ENCODE measurements at regions not wholly inside any gene's neighbourhood (a gene's known extent, or its start where the extent isn't known, plus 50 kb on each side); places are given as distances from the start of the nearest gene placed in this dataset.

DNA sequence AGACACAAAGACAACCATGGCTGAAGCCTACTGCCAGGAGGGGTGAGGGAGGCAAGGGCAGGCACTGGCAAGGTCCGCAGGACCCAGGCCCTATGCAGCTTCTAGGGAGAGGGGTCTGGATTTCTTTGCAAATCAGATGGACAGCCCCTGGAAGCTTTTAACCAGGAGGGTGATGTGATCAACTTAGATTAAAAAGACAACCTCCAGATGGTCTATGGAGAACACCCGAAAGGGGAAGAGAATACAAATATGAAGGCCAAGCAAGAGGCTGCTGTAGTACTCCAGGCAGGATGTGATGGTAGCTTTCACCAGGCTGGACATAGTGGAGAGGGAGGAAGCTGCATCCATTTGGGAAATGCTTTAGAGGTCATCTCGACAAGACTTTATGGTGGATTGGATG is 83.3 kb upstream of the TSPAN11 start (continued):
- TF ChIP-seq, protein P1, sequence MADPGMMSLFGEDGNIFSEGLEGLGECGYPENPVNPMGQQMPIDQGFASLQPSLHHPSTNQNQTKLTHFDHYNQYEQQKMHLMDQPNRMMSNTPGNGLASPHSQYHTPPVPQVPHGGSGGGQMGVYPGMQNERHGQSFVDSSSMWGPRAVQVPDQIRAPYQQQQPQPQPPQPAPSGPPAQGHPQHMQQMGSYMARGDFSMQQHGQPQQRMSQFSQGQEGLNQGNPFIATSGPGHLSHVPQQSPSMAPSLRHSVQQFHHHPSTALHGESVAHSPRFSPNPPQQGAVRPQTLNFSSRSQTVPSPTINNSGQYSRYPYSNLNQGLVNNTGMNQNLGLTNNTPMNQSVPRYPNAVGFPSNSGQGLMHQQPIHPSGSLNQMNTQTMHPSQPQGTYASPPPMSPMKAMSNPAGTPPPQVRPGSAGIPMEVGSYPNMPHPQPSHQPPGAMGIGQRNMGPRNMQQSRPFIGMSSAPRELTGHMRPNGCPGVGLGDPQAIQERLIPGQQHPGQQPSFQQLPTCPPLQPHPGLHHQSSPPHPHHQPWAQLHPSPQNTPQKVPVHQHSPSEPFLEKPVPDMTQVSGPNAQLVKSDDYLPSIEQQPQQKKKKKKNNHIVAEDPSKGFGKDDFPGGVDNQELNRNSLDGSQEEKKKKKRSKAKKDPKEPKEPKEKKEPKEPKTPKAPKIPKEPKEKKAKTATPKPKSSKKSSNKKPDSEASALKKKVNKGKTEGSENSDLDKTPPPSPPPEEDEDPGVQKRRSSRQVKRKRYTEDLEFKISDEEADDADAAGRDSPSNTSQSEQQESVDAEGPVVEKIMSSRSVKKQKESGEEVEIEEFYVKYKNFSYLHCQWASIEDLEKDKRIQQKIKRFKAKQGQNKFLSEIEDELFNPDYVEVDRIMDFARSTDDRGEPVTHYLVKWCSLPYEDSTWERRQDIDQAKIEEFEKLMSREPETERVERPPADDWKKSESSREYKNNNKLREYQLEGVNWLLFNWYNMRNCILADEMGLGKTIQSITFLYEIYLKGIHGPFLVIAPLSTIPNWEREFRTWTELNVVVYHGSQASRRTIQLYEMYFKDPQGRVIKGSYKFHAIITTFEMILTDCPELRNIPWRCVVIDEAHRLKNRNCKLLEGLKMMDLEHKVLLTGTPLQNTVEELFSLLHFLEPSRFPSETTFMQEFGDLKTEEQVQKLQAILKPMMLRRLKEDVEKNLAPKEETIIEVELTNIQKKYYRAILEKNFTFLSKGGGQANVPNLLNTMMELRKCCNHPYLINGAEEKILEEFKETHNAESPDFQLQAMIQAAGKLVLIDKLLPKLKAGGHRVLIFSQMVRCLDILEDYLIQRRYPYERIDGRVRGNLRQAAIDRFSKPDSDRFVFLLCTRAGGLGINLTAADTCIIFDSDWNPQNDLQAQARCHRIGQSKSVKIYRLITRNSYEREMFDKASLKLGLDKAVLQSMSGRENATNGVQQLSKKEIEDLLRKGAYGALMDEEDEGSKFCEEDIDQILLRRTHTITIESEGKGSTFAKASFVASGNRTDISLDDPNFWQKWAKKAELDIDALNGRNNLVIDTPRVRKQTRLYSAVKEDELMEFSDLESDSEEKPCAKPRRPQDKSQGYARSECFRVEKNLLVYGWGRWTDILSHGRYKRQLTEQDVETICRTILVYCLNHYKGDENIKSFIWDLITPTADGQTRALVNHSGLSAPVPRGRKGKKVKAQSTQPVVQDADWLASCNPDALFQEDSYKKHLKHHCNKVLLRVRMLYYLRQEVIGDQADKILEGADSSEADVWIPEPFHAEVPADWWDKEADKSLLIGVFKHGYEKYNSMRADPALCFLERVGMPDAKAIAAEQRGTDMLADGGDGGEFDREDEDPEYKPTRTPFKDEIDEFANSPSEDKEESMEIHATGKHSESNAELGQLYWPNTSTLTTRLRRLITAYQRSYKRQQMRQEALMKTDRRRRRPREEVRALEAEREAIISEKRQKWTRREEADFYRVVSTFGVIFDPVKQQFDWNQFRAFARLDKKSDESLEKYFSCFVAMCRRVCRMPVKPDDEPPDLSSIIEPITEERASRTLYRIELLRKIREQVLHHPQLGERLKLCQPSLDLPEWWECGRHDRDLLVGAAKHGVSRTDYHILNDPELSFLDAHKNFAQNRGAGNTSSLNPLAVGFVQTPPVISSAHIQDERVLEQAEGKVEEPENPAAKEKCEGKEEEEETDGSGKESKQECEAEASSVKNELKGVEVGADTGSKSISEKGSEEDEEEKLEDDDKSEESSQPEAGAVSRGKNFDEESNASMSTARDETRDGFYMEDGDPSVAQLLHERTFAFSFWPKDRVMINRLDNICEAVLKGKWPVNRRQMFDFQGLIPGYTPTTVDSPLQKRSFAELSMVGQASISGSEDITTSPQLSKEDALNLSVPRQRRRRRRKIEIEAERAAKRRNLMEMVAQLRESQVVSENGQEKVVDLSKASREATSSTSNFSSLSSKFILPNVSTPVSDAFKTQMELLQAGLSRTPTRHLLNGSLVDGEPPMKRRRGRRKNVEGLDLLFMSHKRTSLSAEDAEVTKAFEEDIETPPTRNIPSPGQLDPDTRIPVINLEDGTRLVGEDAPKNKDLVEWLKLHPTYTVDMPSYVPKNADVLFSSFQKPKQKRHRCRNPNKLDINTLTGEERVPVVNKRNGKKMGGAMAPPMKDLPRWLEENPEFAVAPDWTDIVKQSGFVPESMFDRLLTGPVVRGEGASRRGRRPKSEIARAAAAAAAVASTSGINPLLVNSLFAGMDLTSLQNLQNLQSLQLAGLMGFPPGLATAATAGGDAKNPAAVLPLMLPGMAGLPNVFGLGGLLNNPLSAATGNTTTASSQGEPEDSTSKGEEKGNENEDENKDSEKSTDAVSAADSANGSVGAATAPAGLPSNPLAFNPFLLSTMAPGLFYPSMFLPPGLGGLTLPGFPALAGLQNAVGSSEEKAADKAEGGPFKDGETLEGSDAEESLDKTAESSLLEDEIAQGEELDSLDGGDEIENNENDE (IDR thresholded peaks at IDR 0.05; ENCODE audit: insufficient replicate concordance, low read length): no peak
- TF ChIP-seq, protein P2, sequence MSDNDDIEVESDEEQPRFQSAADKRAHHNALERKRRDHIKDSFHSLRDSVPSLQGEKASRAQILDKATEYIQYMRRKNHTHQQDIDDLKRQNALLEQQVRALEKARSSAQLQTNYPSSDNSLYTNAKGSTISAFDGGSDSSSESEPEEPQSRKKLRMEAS (IDR thresholded peaks at IDR 0.05): no peak
- TF ChIP-seq SAP30 (IDR thresholded peaks at IDR 0.05; ENCODE audit: insufficient read depth, insufficient replicate concordance, low read length): no peak
- TF ChIP-seq SP1 (IDR thresholded peaks at IDR 0.05; ENCODE audit: low read depth, low read length): no peak
- TF ChIP-seq, protein P3, sequence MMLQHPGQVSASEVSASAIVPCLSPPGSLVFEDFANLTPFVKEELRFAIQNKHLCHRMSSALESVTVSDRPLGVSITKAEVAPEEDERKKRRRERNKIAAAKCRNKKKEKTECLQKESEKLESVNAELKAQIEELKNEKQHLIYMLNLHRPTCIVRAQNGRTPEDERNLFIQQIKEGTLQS (IDR thresholded peaks at IDR 0.05; ENCODE audit: insufficient read depth, low read depth, low read length): no peak
- TF ChIP-seq CHD1 (IDR thresholded peaks at IDR 0.05; ENCODE audit: low read depth, low read length): no peak
- no peak for TF ChIP-seq EP300 (IDR thresholded peaks at IDR 0.05; ENCODE audit: borderline replicate concordance in 1 of 2, low read depth in 2 of 2, low read length in 2 of 2)
- TF ChIP-seq TAF1 (IDR thresholded peaks at IDR 0.05; ENCODE audit: low read depth, low read length): no peak
